Stimulated activated CD8-positive, alpha-beta memory T cell treated with anti-CD3 and anti-CD28 coated beads, Interleukin-7, amount 100 ng/mL, for 24 hours (primary cell): ENCODE measurements at regions not wholly inside any gene's neighbourhood (a gene's known extent, or its start where the extent isn't known, plus 50 kb on each side); places are given as distances from the start of the nearest gene placed in this dataset.

Experiments
- DNase-seq: peaks from one replicate; pipeline ENCODE4 v3.0.0-alpha.2; 2020; ENCODE audit warnings: low read depth

- no peak for DNase-seq
These were observed 417.0 kb upstream of the MEF2C start for GRCh38 chr5:89299998-89300397.

- no peak for DNase-seq
These were observed 414.1 kb upstream of the MEF2C start for GRCh38 chr5:89297066-89297465.

- DNase-seq = no peak
These were observed 410.8 kb upstream of the MEF2C start for GRCh38 chr5:89293810-89294209.

- DNase-seq = no peak
These were observed 409.5 kb upstream of the MEF2C start for GRCh38 chr5:89292487-89292886.

DNA sequence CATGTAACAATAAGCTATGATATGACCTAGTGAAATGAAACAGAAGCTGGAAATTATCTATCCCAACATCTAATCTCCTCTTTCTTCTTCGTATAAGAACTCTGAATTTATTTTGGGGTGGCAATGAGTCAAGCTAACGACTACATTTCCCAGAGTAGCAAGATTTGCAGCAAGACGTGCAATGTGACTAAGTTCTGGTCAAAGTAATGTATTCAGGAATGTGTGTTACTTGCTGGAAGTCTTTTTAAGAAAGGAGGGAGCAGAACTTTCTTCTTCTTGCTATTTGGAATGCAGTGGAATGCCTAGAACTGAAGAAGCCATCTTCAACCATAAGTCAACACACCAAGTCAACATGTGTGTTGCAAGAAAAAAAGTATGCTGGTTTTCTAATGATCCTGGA, 406.6 kb upstream of the MEF2C start:
- no peak for DNase-seq

DNA sequence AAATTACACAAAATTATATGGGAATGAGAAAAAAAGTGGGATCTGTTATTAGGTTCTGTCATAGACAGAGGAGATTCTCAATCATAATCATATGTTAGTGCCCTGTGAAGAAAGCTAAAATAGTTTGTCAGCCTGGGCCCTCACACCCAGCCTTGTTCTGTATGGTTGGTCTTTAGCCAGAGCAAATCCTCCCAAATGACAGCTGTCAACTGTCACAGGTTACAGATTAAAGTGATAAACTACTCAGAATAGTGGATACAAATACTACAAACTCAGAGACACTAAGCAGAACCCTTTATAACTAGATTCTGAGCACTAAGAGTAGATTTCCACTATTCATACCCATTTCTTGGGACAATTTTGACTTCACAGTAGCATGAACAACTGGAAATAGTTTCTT, 405.0 kb upstream of the MEF2C start:
- no peak for DNase-seq

DNA sequence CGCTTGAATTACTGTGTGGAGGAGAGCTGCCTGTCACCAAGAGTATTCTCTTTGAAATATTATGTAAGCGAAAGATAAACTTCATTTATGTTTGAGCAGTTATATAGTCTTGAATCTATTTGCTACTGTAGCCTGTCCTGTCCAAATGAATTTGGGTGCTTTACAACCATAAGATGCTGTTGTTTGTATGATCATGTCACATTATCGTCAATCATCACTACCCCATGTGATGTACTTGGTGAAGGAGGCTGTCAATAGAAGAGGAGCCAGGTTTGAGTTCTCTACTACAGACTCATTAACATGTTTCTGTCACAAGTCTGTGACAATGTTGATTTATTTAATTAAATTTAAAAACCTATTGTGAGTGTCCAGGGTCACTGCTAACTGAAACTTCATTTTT, 403.3 kb upstream of the MEF2C start:
- no peak for DNase-seq

DNA sequence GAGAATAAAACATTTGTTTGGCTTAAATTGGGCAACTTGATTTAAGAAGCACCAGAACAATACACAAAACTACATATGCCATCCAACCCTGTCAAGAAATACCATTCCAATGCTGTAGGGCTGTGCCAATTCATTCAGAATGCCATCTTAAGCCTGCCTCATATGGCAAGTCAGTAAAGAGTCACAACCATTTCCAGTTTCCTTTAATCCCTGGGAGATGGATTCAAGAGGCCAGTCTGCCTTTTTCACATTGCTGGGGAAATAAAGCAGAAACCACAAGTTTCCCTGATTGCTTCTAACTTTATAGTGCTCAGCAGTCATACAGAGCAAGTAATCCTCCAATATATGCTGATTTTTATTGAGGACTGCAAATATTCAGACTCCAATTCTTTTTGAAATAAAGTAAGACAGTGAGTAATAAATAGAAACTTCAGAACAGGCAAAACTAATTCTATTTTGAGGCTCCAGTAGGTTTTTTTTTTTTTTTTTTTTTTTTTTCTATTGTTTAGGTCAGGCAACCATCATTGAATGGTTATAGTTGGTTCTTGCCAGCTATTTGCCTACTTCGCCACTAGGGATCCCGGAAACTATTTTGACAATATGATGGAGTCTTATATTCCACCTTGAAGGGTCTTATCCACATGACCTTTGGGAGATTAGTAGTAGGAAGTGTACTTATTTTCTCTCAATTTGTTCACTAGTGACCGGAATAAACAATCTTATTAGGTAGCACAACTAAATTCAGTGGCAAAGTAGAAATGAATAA, 400.9 kb upstream of the MEF2C start:
- DNase-seq = no peak

GRCh38 chr5:89282554-89283510, 399.8 kb upstream of the MEF2C start:
- DNase-seq = no peak

GRCh38 chr5:89281766-89282553, 399.0 kb upstream of the MEF2C start:
- no peak for DNase-seq

DNA sequence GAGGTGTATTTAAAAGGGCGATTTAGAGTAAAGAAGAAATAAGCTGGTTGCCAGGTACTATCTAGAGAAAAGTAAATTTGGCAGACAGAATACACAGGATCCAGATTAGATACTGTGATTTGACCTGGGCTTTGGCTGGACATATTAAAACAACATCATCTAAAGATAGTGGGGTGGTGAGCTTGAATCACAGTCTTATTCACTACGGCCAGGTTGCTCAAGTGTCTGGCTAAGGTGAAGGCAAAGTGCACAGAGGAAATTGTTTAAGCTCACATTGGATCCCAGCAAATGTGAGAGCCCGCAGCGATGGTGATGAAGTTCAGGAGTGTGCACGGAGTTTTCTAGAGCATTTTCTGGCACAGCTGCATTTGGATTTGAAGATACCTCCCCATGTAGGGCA, 398.2 kb upstream of the MEF2C start:
- DNase-seq = no peak

DNA sequence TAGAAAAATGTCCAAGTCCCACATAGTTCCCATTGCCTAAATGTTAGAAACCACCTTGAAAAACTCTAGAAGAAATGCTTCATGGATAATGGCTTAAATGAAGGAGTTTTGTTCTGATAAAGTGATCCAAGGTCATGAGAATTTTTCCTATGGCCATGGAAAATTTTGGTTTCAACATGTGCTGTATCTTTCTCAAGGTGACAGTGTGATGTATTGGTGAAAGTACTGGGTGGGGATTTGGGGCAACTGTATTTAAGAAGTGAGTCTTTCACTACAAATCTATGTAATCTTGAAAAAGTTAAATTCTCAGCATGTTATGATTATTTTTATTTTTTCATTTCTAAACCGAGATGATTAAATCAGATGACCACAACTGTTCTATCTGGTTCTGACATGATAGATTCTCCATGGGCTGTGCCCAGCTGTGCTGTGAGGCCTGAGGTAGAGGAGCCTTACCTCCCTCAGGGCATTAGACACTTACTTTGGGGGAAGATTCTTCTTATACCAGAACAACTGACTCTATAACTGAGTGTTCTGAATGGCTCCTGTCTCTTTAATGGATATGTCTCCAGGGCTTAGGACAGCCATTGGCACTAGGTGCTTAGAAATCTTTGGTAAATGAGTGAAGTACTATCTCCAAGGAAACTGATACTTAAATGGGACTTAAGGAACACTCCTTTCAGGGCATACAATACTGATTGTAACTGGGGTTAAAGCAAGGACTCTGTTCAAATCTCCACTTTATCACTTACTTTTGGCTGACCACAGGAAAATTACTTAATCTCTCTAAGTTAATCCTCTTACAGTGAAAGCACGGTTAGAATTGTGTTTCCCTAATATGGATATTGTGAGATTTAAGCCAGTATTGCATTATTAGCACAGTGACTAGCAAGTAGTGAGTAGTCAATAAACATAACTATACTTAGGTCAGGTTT, 397.4 kb upstream of the MEF2C start:
- no peak for DNase-seq

- DNase-seq = no peak
These were observed 396.5 kb upstream of the MEF2C start for GRCh38 chr5:89279391-89280036.

- no peak for DNase-seq
These were observed 394.8 kb upstream of the MEF2C start for GRCh38 chr5:89277816-89278215.

DNA sequence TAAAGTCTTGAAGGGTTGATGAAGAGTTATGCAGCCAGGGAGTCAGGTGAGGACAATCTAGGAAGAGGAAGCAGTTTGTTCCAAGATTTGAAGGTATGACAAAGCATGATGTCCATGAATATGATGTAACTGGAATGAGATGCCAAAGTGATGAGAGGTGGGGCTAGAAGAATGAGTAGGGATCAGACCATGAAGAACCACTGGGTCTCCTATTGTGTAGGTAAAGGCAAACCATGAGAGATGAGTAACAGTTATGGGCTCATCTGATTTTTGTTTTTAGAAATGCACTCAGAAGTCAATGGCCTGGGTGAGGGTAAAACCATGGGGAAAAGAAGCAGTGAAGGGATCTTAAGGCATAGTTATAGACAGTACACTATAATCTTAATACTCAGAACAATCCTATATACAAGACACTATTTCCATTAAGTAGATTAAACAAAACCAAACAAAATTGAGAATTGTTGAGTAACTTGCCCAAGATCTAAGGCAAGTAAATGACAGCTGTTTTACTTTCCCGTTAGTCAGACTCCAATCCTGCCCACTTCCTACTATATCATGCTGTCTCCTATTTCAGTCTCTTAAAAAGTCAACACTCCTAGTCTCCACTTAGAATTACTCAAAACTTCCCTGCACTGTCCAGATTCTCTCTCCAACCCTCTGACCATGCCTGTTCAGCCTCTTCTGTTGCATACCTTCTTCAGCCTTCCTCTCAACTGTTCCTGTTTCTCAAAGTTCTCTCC, 393.8 kb upstream of the MEF2C start:
- no peak for DNase-seq

DNA sequence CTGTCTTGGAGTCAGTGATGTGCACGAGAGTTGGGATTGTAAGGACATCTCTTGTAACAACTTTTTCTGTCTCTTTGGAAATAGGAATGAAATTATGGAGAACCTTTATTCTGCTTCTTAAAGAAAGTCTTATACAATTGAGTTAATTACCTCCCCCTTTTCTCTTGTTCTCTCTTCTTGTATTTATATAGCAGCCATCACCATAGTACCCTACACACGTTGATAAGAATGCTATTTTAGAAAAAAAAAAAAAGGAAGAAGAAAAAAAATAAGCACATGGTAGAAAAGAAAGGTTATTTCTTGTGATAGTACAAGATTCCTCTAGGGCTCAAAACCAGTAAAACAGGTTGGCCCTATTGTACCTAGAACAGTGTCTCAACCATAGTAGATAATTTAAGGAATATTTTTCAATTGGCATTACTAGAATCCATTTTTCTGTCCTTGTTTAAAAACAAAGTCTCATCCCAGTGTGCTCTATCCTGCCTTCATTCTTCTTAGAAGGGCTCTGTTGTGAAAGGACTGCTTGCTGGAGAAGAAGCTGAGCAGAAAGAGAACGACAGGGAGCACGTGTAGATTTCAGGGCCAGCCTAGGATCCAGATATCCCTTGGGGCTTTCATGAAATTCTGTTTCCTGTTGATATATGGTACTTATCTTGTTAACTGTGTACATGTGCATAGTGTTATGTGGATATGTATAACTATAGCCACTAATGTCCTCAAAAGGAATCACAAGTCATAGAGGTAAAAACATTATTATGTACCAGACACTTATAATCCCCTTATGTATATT, 392.3 kb upstream of the MEF2C start:
- no peak for DNase-seq

DNA sequence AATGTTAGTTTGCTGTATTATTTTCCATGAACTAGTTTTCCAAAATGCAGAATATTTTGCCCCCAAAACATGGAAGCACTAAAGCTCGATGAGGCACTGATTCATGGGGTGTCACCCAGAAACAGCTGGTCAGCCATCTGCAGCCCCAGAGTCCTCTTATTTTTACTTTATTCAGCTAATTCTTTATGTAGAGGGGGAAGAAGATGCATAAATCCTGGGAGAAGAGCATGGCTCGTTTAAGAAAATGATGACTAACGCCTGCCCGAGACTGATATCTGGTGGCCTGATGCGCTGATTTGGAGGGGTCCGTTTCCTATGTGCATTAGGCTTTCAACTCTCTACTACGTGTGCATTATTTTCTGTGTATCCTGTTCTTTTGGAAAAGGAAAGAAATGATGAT, 390.3 kb upstream of the MEF2C start:
- DNase-seq = no peak

GRCh38 chr5:89270901-89271300, 387.9 kb upstream of the MEF2C start:
- DNase-seq = no peak

DNA sequence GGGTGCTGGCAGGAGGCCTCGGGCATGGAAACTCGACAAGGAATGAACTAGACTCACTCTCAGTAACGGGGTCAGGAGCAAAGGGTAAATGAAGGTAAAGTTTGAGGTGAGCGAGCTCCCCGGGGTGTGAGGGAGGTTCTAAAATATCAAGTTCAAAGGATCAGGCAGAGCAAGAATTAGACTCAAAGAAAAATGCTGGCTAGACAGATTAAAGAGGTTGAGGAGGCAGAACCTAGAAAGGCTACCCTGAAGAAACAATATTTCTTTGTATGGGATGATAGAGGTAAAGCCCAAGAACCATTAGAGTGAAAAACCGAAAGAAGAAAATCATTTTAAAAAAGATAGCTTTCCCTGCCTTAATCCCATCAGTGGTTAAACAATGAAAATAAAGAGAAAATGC, 386.7 kb upstream of the MEF2C start:
- DNase-seq = no peak
